ENCODE measurements at regions not wholly inside any gene's neighbourhood (a gene's known extent, or its start where the extent isn't known, plus 50 kb on each side); places are given as distances from the start of the nearest gene placed in this dataset.

- H3K4me3 ChIP-seq: no peak overlapping the region
- in situ Hi-C loops (cut with MboI): no loop called here
- H3K9ac ChIP-seq (ENCODE audit: insufficient read depth in 1 of 2, low read depth in 2 of 2, low read length in 2 of 2): no peak overlapping the region
- POLR2A ChIA-PET: no interaction called here
- no peaks in the 10 kb centered on the region for H3K79me2 ChIP-seq (ENCODE audit: control insufficient read depth, insufficient read depth, low read length)
- intact Hi-C loops (cut with micrococcal nuclease): no loop called here
- TF ChIP-seq ZNF609 (CRISPR knock-in tag; IDR thresholded peaks at IDR 0.05; ENCODE audit: borderline replicate concordance) (no peak), GABPA (tag; conservative IDR thresholded peaks at IDR 0.05; ENCODE audit: low read depth) (no peak), SMARCA4 (IDR thresholded peaks at IDR 0.05) (no peak), RBM34 (IDR thresholded peaks at IDR 0.05; ENCODE audit: borderline replicate concordance, insufficient read depth, low read length) (no peak), PRDM10 (IDR thresholded peaks at IDR 0.05; ENCODE audit: partially characterized antibody) (no peak), ZNF146 (CRISPR knock-in tag; IDR thresholded peaks at IDR 0.05; ENCODE audit: unreplicated experiment) (no peak), CREBBP (IDR thresholded peaks at IDR 0.05; ENCODE audit: low read depth, low read length) (no peak), ZNF175 (CRISPR knock-in tag; IDR thresholded peaks at IDR 0.05; ENCODE audit: low read depth) (no peak)
- CTCF ChIA-PET (ENCODE audit: low intra/inter-chr PET ratio): no interaction called here
- H3K9me1 ChIP-seq (ENCODE audit: control insufficient read depth, insufficient read depth, low read length): no peaks in the 10 kb centered on the region
- H3K9me3 ChIP-seq (replicated peaks; ENCODE audit: control insufficient read depth, insufficient read depth, low read depth, low read length): no peaks in the 10 kb centered on the region
- no peaks in the 10 kb centered on the region for H4K20me1 ChIP-seq (replicated peaks; ENCODE audit: control insufficient read depth, insufficient read depth, low read length)
- no TSS peak for BruUV-seq (replicated peaks)
- H3K27ac ChIP-seq (ENCODE audit: extremely low read depth, low read depth, low read length): no peak overlapping the region
- no peak overlapping the region for H2AFZ ChIP-seq (ENCODE audit: low read depth, low read length)
- H3K4me1 ChIP-seq (replicated peaks in 1 of 2; ENCODE audit: control insufficient read depth in 2 of 2, insufficient read depth in 2 of 2, low read length in 2 of 2): no peaks in the 10 kb centered on the region
- DNase-seq (ENCODE audit: extremely low read depth in 1 of 4, low spot score in 3 of 4): no peak
- no peaks in the 10 kb centered on the region for H3K27me3 ChIP-seq (ENCODE audit: control insufficient read depth in 2 of 2, insufficient read depth in 2 of 2, low read length in 2 of 2)
- no peak overlapping the region for H3K4me2 ChIP-seq (ENCODE audit: insufficient read depth, low read length)
- H3K36me3 ChIP-seq (ENCODE audit: control insufficient read depth, insufficient read depth, low read length): no peaks in the 10 kb centered on the region
- no peak for FAIRE-seq
- no peak for ATAC-seq
- WGBS (ENCODE audit: insufficient coverage, low coverage, missing lambda C conversion rate): 37% methylated on average over 2 of the region's 2 CpGs
Measured at GRCh38 chr13:74912898-74913297, 569.1 kb downstream of the TBC1D4 start.

Measured in K562 (cell line).